ENCODE measurements at regions not wholly inside any gene's neighbourhood (a gene's known extent, or its start where the extent isn't known, plus 50 kb on each side); places are given as distances from the start of the nearest gene placed in this dataset.

DNA sequence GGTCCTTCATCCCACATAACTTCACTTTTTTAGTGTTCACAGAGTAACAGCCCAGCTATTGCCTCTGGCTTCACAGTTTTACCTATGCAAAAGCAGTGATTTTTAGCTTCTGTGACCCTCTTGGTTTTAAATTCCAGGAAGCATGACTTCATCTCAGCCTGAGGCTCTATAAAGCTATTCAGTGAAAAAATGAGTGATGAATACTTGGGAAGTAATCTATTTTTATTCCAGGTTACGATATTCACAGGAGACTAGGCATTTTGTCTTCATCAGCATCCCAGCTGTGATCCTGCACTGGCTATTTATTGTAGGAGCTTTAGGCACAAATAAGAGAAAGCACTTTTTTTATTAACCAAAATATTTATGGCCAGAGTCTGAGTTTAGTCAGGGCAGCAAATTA lies 164.8 kb downstream of the SNAPC1 start:
- DNase-seq = peak; percentile 11

DNA sequence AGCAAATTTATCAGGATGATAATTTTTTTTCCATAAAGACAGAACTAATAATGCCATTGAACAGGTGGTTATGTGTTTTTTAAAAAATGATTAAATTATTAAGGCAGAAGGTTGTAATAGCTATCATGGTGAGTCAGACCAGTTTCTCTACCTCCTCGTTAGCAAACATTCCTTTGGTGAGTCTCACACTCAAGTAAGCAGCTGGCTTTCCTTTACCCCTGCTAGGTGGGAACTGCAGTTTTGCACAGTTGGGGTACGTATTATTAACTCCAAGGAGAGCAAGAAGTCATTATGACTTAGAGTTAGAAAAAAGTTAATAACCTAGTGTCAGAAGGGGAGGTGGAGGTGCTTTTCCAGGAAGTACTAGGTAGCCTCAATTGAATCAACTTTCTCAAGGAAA lies 165.3 kb downstream of the SNAPC1 start:
- H2BK120ac ChIP-seq (ENCODE audit: low read depth, low read length) = no peak overlapping the region
- H2AFZ ChIP-seq (ENCODE audit: low read depth, low read length) = no peak overlapping the region
- H3K4me1 ChIP-seq (ENCODE audit: control insufficient read depth, insufficient read depth, low read depth, low read length) = peaks cover 7% of the 10 kb centered on the region
- no peak overlapping the region for H4K8ac ChIP-seq (ENCODE audit: low read length)
- no peak overlapping the region for H3K18ac ChIP-seq (ENCODE audit: low read depth in 1 of 2, low read length in 2 of 2)
- H3K14ac ChIP-seq (ENCODE audit: low read length in 2 of 2) = no peak overlapping the region
- H3K23ac ChIP-seq (ENCODE audit: low read length in 2 of 2) = no peak overlapping the region
- H3K27me3 ChIP-seq (ENCODE audit: control insufficient read depth in 1 of 2, insufficient read depth in 1 of 2, low read length in 2 of 2) = no peaks in the 10 kb centered on the region
- no peak overlapping the region for H2BK5ac ChIP-seq (ENCODE audit: low read depth, low read length, poor library complexity, severe bottlenecking)
- peaks cover 10% of the 10 kb centered on the region for H3K79me1 ChIP-seq (replicated peaks; ENCODE audit: low read length, poor library complexity, severe bottlenecking)
- peak overlapping the region; percentile 12 for H3K9ac ChIP-seq (ENCODE audit: low read length)
- no peaks in the 10 kb centered on the region for H3K9me3 ChIP-seq (ENCODE audit: control insufficient read depth, low read length)
- no peak overlapping the region for H3K4me3 ChIP-seq (ENCODE audit: insufficient read depth in 1 of 2, low read depth in 1 of 2, low read length in 2 of 2)
- H3K36me3 ChIP-seq (ENCODE audit: control insufficient read depth in 1 of 2, insufficient read depth in 2 of 2, low read depth in 1 of 2, low read length in 2 of 2) = peaks cover 0 to 2% of the 10 kb centered on the region in 2 experiments
- DNase-seq = peak; percentile 42
- no peak overlapping the region for H4K91ac ChIP-seq (ENCODE audit: low read length)
- H2BK12ac ChIP-seq (ENCODE audit: low read length in 2 of 2) = no peak overlapping the region
- H2AK5ac ChIP-seq (ENCODE audit: low read length, severe bottlenecking) = no peak overlapping the region
- peak overlapping the region; percentile 36 for H3K4me2 ChIP-seq (ENCODE audit: low read length, poor library complexity, severe bottlenecking)
- H3K4ac ChIP-seq (ENCODE audit: low read depth in 1 of 2, low read length in 2 of 2) = no peak overlapping the region
- no peak overlapping the region for H2BK15ac ChIP-seq (ENCODE audit: low read depth, poor library complexity, severe bottlenecking)
- 12% methylated on average over 2 of the region's 2 CpGs for WGBS
- peak overlapping the region; percentile 96 for H3K27ac ChIP-seq (ENCODE audit: low read length, poor library complexity, severe bottlenecking)

More for the DNA sequence above, 164.8 kb downstream of the SNAPC1 start:
- peak overlapping the region; percentile 12 for H3K9ac ChIP-seq (ENCODE audit: low read length)
- no peak overlapping the region for H2AK5ac ChIP-seq (ENCODE audit: low read length, severe bottlenecking)
- H3K14ac ChIP-seq (ENCODE audit: low read length in 2 of 2) = no peak overlapping the region
- H2BK120ac ChIP-seq (ENCODE audit: low read depth, low read length) = no peak overlapping the region
- peak overlapping the region; percentile 96 for H3K27ac ChIP-seq (ENCODE audit: low read length, poor library complexity, severe bottlenecking)
- peaks cover 10% of the 10 kb centered on the region for H3K79me1 ChIP-seq (replicated peaks; ENCODE audit: low read length, poor library complexity, severe bottlenecking)
- H4K91ac ChIP-seq (ENCODE audit: low read length) = no peak overlapping the region
- peaks cover 0 to 2% of the 10 kb centered on the region in 2 experiments for H3K36me3 ChIP-seq (ENCODE audit: control insufficient read depth in 1 of 2, insufficient read depth in 2 of 2, low read depth in 1 of 2, low read length in 2 of 2)
- no peak overlapping the region for H4K8ac ChIP-seq (ENCODE audit: low read length)
- H3K4me2 ChIP-seq (ENCODE audit: low read length, poor library complexity, severe bottlenecking) = no peak overlapping the region
- WGBS = 71% methylated on average over 1 of the region's 1 CpG
- H3K23ac ChIP-seq (ENCODE audit: low read length in 2 of 2) = no peak overlapping the region
- H2BK15ac ChIP-seq (ENCODE audit: low read depth, poor library complexity, severe bottlenecking) = no peak overlapping the region
- peaks cover 7% of the 10 kb centered on the region for H3K4me1 ChIP-seq (ENCODE audit: control insufficient read depth, insufficient read depth, low read depth, low read length)
- H3K27me3 ChIP-seq (ENCODE audit: control insufficient read depth in 1 of 2, insufficient read depth in 1 of 2, low read length in 2 of 2) = no peaks in the 10 kb centered on the region
- H2BK12ac ChIP-seq (ENCODE audit: low read length in 2 of 2) = no peak overlapping the region
- no peaks in the 10 kb centered on the region for H3K9me3 ChIP-seq (ENCODE audit: control insufficient read depth, low read length)
- H2BK5ac ChIP-seq (ENCODE audit: low read depth, low read length, poor library complexity, severe bottlenecking) = no peak overlapping the region
- H3K18ac ChIP-seq (ENCODE audit: low read depth in 1 of 2, low read length in 2 of 2) = no peak overlapping the region
- no peak overlapping the region for H3K4me3 ChIP-seq (ENCODE audit: insufficient read depth in 1 of 2, low read depth in 1 of 2, low read length in 2 of 2)
- H2AFZ ChIP-seq (ENCODE audit: low read depth, low read length) = no peak overlapping the region
- H3K4ac ChIP-seq (ENCODE audit: low read depth in 1 of 2, low read length in 2 of 2) = no peak overlapping the region

DNA sequence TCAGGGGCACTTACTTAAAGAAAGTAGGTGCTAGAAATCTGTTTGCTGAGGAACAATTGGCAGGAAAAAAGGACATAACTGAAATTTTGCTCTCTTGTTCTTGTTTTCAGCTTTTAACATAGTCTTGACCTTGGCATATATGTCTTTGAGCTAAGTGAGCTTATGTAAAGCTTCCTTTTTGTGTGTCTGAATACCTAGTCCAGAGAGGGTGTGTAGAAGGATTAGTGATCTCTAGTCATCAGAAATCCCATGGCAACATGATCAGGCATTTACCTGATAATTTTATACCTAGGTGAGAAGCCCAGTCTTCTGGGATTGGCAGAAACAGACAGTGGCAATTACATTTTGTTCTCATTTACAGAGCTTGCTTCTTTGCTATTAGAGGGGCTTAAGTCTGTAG lies 166.1 kb downstream of the SNAPC1 start:
- no peak overlapping the region for H4K91ac ChIP-seq (ENCODE audit: low read length)
- peak overlapping the region; percentile 96 for H3K27ac ChIP-seq (ENCODE audit: low read length, poor library complexity, severe bottlenecking)
- H3K36me3 ChIP-seq (ENCODE audit: control insufficient read depth in 1 of 2, insufficient read depth in 2 of 2, low read depth in 1 of 2, low read length in 2 of 2) = peaks cover 0 to 2% of the 10 kb centered on the region in 2 experiments
- H2BK12ac ChIP-seq (ENCODE audit: low read length in 2 of 2) = no peak overlapping the region
- no peak for DNase-seq
- H2BK15ac ChIP-seq (ENCODE audit: low read depth, poor library complexity, severe bottlenecking) = no peak overlapping the region
- H2BK5ac ChIP-seq (ENCODE audit: low read depth, low read length, poor library complexity, severe bottlenecking) = peak overlapping the region; percentile 71
- H4K8ac ChIP-seq (ENCODE audit: low read length) = no peak overlapping the region
- no peak overlapping the region for H2AFZ ChIP-seq (ENCODE audit: low read depth, low read length)
- no peak overlapping the region for H2BK120ac ChIP-seq (ENCODE audit: low read depth, low read length)
- H3K23ac ChIP-seq (ENCODE audit: low read length in 2 of 2) = no peak overlapping the region
- peak overlapping the region; percentile 81 for H2AK5ac ChIP-seq (ENCODE audit: low read length, severe bottlenecking)
- no peaks in the 10 kb centered on the region for H3K27me3 ChIP-seq (ENCODE audit: control insufficient read depth in 1 of 2, insufficient read depth in 1 of 2, low read length in 2 of 2)
- no peak overlapping the region for H3K4ac ChIP-seq (ENCODE audit: low read depth in 1 of 2, low read length in 2 of 2)
- H3K79me1 ChIP-seq (replicated peaks; ENCODE audit: low read length, poor library complexity, severe bottlenecking) = peaks cover 12% of the 10 kb centered on the region
- no peak overlapping the region for H3K9ac ChIP-seq (ENCODE audit: low read length)
- H3K9me3 ChIP-seq (ENCODE audit: control insufficient read depth, low read length) = no peaks in the 10 kb centered on the region
- no peak overlapping the region for H3K14ac ChIP-seq (ENCODE audit: low read length in 2 of 2)
- peaks cover 7% of the 10 kb centered on the region for H3K4me1 ChIP-seq (ENCODE audit: control insufficient read depth, insufficient read depth, low read depth, low read length)
- peak overlapping the region; percentile 48 for H3K4me2 ChIP-seq (ENCODE audit: low read length, poor library complexity, severe bottlenecking)
- H3K18ac ChIP-seq (ENCODE audit: low read depth in 1 of 2, low read length in 2 of 2) = no peak overlapping the region
- H3K4me3 ChIP-seq (ENCODE audit: insufficient read depth in 1 of 2, low read depth in 1 of 2, low read length in 2 of 2) = no peak overlapping the region

DNA sequence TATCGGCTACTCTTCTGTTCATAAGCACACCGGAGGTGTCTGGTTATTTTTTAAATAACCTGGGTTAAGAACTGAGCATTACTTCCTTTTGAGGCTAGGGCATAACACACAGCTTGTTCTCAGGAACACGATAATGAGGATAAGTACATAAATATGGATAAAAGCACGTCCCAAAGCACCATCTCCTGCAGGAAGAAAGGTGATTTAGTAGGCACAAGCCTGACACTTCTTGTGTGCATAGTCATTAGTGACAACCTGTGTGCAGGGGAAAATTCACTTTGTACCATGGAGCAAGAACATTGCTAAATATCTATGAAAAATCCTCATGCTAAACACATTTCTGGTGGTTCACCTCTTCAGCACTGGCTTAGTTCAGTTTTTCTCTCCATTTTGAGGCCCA lies 166.5 kb downstream of the SNAPC1 start:
- no peak overlapping the region for H3K9ac ChIP-seq (ENCODE audit: low read length)
- no peak overlapping the region for H3K23ac ChIP-seq (ENCODE audit: low read length in 2 of 2)
- WGBS = 79% methylated on average over 4 of the region's 4 CpGs
- no peaks in the 10 kb centered on the region for H3K27me3 ChIP-seq (ENCODE audit: control insufficient read depth in 1 of 2, insufficient read depth in 1 of 2, low read length in 2 of 2)
- peaks cover 14% of the 10 kb centered on the region for H3K79me1 ChIP-seq (replicated peaks; ENCODE audit: low read length, poor library complexity, severe bottlenecking)
- H3K14ac ChIP-seq (ENCODE audit: low read length in 2 of 2) = no peak overlapping the region
- no peak for DNase-seq
- H3K4me1 ChIP-seq (ENCODE audit: control insufficient read depth, insufficient read depth, low read depth, low read length) = peaks cover 7% of the 10 kb centered on the region
- H4K8ac ChIP-seq (ENCODE audit: low read length) = no peak overlapping the region
- H4K91ac ChIP-seq (ENCODE audit: low read length) = no peak overlapping the region
- H2BK12ac ChIP-seq (ENCODE audit: low read length in 2 of 2) = no peak overlapping the region
- no peaks in the 10 kb centered on the region for H3K9me3 ChIP-seq (ENCODE audit: control insufficient read depth, low read length)
- peak overlapping the region; percentile 57 for H2AK5ac ChIP-seq (ENCODE audit: low read length, severe bottlenecking)
- H3K36me3 ChIP-seq (ENCODE audit: control insufficient read depth in 1 of 2, insufficient read depth in 2 of 2, low read depth in 1 of 2, low read length in 2 of 2) = peaks cover 0 to 2% of the 10 kb centered on the region in 2 experiments
- no peak overlapping the region for H2BK120ac ChIP-seq (ENCODE audit: low read depth, low read length)
- no peak overlapping the region for H3K4me3 ChIP-seq (ENCODE audit: insufficient read depth in 1 of 2, low read depth in 1 of 2, low read length in 2 of 2)
- no peak overlapping the region for H3K4ac ChIP-seq (ENCODE audit: low read depth in 1 of 2, low read length in 2 of 2)
- H2BK15ac ChIP-seq (ENCODE audit: low read depth, poor library complexity, severe bottlenecking) = no peak overlapping the region
- H2BK5ac ChIP-seq (ENCODE audit: low read depth, low read length, poor library complexity, severe bottlenecking) = no peak overlapping the region
- peak overlapping the region; percentile 96 for H3K27ac ChIP-seq (ENCODE audit: low read length, poor library complexity, severe bottlenecking)
- no peak overlapping the region for H2AFZ ChIP-seq (ENCODE audit: low read depth, low read length)
- H3K18ac ChIP-seq (ENCODE audit: low read depth in 1 of 2, low read length in 2 of 2) = no peak overlapping the region
- H3K4me2 ChIP-seq (ENCODE audit: low read length, poor library complexity, severe bottlenecking) = no peak overlapping the region

Data from mesenchymal stem cell (in vitro differentiated cells and primary cell).